Aorta (tissue), 5 donors: ENCODE measurements at regions not wholly inside any gene's neighbourhood (a gene's known extent, or its start where the extent isn't known, plus 50 kb on each side); places are given as distances from the start of the nearest gene placed in this dataset.

Experiments
- ATAC-seq: fragments of 200-7000 bp; cut with Tn5 transposase; one replicate; pipeline ENCODE4 v1.9.1; 2022; ENCODE audit warnings: moderate library complexity; ENCODE audit not compliant: low FRiP score
- DNase-seq, 2 donors: peaks; one replicate each; pipeline ENCODE4 v3.0.0-alpha.2; 2020
- H3K27ac ChIP-seq, 2 donors: one replicate each; pipeline ENCODE4 v1.5.1; 2013; ENCODE audit warnings: low read length in 2 of 2, mild to moderate bottlenecking in 2 of 2, moderate library complexity in 2 of 2, control low read depth in 1 of 2, inconsistent platforms in 1 of 2, low read depth in 1 of 2
- H3K27me3 ChIP-seq, 2 donors: one replicate each; pipeline ENCODE4 v1.6.1; 2013; ENCODE audit warnings: control low read depth in 1 of 2, low read length in 1 of 2, mild to moderate bottlenecking in 1 of 2, moderate library complexity in 1 of 2; ENCODE audit not compliant: insufficient read depth in 2 of 2, control insufficient read depth in 1 of 2
- H3K36me3 ChIP-seq, 2 donors: one replicate each; pipeline ENCODE4 v1.6.1; 2013; ENCODE audit warnings: control low read depth in 1 of 2, low read length in 1 of 2, mild to moderate bottlenecking in 1 of 2; ENCODE audit not compliant: insufficient read depth in 2 of 2, control insufficient read depth in 1 of 2
- H3K4me1 ChIP-seq, 2 donors: one replicate each; pipeline ENCODE4 v1.6.1; 2013; ENCODE audit warnings: low read length in 2 of 2, control low read depth in 1 of 2, mild to moderate bottlenecking in 1 of 2, moderate library complexity in 1 of 2; ENCODE audit not compliant: insufficient read depth in 2 of 2, control insufficient read depth in 1 of 2
- H3K4me3 ChIP-seq, 2 donors: one replicate each; pipeline ENCODE4 v1.5.1; 2013; ENCODE audit warnings: low read length in 2 of 2, control low read depth in 1 of 2, mild to moderate bottlenecking in 1 of 2
- H3K9me3 ChIP-seq: one replicate; pipeline ENCODE4 v1.6.1; 2013; ENCODE audit warnings: mild to moderate bottlenecking, low read length; ENCODE audit not compliant: control insufficient read depth
- WGBS, 2 donors: extraction: QIAGEN DNeasy Blood & Tissue Kit; methylation state at CpG; one replicate each; pipeline ENCODE4 v1.1.7; 2013; 5-methylcytosine and 5-hydroxymethylcytosine counted together
- intact Hi-C, 2 donors: fragments of 100-400 bp; cut with DNase I; formaldehyde crosslinking; loops; one replicate each; pipeline versions ENCODE4 v1.14.2 to v1.15.0; 2022
- donor health status: healthy with polysubstance abuse.
- donor health status: Bipolar disorder and iron deficiency.
- donor health status: DM: no; HTN: no; CAD: no.
- donor health status: DM: no; HTN: no; CAD: no.
- donor health status: DM: yes; HTN: yes; CAD: no.

DNA sequence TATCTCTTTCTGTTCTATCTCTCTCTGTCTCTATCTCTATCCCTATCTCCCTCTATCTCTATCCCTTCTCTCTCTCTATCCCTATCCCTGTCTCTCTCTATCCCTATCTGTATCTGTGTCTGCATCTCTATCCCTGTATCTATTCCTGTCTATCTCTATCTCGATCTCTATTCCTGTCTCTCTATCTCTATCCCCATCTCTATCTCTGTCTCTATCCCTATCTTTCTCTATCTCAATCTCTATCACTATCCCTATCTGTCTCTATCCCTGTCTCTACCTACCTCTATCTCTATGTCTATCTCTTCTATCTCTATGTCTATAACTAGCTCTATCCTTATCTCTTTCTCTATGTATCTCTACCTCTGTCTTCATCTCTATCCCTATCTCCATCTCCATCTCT is 141.4 kb upstream of the KCNJ6 start:
- no peaks in the 10 kb centered on the region for H3K27me3 ChIP-seq
- ATAC-seq = no peak
- no peaks in the 10 kb centered on the region for H3K36me3 ChIP-seq
- intact Hi-C loops = no loop called here
- no peaks in the 10 kb centered on the region for H3K4me1 ChIP-seq
- no peak overlapping the region for H3K4me3 ChIP-seq
- WGBS, 2 donors = 86 to 91% methylated on average over 1 of the region's 1 CpG
- H3K27ac ChIP-seq = no peak overlapping the region
- H3K9me3 ChIP-seq = no peaks in the 10 kb centered on the region
- DNase-seq = no peak

DNA sequence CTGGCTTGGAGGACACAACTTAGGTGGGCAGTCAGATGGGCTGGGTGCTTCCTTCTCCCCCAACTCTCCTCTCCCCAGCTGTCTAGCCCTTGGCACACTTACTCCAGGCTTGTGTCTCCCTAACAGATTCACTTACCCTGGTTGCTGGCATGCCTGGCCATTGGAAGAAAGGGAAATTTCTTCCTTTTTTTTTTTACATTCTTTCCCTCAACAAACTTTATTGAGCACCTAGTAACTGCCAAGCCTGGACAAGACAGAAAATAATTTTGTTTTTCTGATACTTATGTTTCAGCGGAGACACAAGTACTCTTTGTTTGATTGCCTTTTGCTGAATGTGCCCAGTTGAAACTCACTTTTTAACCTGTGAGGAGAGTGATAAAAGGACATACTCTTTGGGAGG is 144.3 kb upstream of the KCNJ6 start:
- DNase-seq (no peak), ATAC-seq (no peak)
- intact Hi-C loops = no loop called here
- Histone ChIP-seq H3K4me1 (no peaks in the 10 kb centered on the region), H3K4me3 (no peak overlapping the region), H3K36me3 (no peaks in the 10 kb centered on the region), H3K27me3 (no peaks in the 10 kb centered on the region), H3K27ac (no peak overlapping the region), H3K9me3 (no peaks in the 10 kb centered on the region)
- WGBS, 2 donors = 91 to 94% methylated on average over 1 of the region's 1 CpG

DNA sequence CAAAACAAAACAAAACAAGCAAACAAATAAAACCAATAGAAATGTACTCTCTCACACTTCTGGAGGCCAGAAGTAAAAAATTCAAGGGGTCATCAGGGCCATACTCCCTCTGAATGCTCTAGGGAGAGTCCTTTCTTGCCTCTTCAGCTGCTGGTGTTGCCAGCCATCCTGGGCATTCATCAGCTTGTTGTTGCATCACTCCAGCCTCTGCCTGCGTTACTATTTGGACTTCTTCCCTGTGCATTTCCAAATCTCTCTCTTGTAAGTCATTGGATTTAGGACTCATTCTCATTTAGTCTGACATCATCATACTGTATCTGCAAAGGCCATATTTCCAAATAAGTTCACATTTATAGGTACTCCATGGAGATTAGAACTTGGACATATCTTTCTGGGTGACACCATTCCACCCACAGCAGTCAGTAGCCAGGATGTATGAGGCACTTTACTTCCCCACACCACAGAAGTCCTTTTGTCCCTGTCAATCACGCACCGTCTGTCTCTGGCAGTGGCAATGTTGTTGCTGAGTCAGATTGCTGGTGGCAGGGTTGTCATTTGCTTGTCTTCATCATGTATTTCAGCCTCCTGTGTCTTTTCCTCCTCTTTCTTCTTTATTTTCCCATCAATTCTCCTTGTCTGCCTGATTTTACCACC is 151.0 kb upstream of the KCNJ6 start:
- Histone ChIP-seq H3K9me3 (peaks cover 4% of the 10 kb centered on the region), H3K27me3 (peaks cover 0 to under 1% of the 10 kb centered on the region in 2 donors), H3K27ac (no peak overlapping the region), H3K4me3 (no peak overlapping the region), H3K4me1 (no peaks in the 10 kb centered on the region), H3K36me3 (no peaks in the 10 kb centered on the region)
- DNase-seq = no peak
- WGBS, 2 donors = 63 to 74% methylated on average over 3 of the region's 3 CpGs
- intact Hi-C loops = no loop called here
- ATAC-seq = no peak

DNA sequence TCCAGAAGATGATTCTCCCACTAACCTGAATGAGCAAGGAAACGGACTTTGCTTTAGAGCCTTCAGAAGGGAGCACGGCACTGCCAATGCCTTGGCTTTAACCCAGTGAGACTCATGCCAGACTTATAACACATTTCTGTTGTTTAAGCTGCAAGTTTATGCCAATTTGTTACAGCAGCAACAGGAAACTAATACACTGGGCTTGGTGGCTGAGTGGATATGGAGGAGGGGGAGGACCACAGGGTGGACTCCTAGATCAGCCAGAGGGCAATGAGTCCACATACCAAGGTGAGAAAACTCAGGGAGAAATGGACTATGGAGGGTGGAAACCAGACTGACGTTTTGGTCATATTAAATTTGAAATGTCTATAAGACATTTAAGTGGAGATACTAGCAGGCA is 156.2 kb upstream of the KCNJ6 start:
- no peak for ATAC-seq
- Histone ChIP-seq H3K27me3 (peaks cover 0 to 2% of the 10 kb centered on the region in 2 donors), H3K36me3 (no peaks in the 10 kb centered on the region), H3K4me1 (no peaks in the 10 kb centered on the region), H3K4me3 (no peak overlapping the region), H3K27ac (no peak overlapping the region), H3K9me3 (peaks cover 7% of the 10 kb centered on the region)
- 46 to 51% methylated on average over 3 of the region's 3 CpGs for WGBS, 2 donors
- intact Hi-C loops = no loop called here
- DNase-seq = no peak

DNA sequence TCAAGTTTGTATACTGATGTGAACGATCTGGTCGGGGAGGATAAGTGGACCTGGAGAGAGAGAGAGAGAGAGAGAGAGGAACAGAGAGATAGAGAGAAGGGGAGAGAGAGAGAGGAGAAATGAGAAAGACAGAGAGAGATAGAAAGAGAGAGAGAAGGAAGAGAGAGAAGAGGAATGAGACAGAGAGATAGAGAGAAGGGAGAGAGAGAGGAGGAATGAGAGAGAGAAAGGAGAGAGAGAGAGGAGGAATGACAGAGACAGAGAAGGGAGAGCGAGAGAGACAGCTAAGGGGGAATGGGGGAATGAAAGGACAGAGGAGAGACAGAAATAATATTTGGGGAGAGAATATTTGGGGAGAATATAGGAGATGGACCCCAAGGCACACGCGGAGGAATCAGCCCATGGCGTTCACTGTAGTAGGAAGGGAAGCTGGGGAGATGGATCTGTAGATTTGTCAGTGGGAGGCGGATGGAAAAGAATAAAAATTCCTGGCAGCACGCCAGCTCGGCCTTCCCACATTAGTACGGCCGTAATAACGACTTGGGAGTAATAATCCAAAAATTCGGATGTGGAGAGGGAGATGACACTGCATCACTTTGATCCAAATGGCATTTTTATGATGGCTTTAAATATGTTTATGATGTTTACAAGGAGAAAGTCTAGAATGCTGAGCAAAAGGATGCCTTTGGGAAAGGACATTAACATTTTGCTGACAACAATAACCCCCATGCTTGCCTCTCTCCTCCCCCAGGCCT is 159.8 kb upstream of the KCNJ6 start:
- Histone ChIP-seq H3K9me3 (peaks cover 6% of the 10 kb centered on the region), H3K27ac (no peak overlapping the region), H3K36me3 (no peaks in the 10 kb centered on the region), H3K4me3 (no peak overlapping the region), H3K4me1 (peaks cover 0 to 2% of the 10 kb centered on the region in 2 donors), H3K27me3 (peaks cover 0 to 2% of the 10 kb centered on the region in 2 donors)
- ATAC-seq (no peak), DNase-seq (no peak)
- intact Hi-C loops = no loop called here
- WGBS, 2 donors = 73 to 74% methylated on average over 13 of the region's 13 CpGs

DNA sequence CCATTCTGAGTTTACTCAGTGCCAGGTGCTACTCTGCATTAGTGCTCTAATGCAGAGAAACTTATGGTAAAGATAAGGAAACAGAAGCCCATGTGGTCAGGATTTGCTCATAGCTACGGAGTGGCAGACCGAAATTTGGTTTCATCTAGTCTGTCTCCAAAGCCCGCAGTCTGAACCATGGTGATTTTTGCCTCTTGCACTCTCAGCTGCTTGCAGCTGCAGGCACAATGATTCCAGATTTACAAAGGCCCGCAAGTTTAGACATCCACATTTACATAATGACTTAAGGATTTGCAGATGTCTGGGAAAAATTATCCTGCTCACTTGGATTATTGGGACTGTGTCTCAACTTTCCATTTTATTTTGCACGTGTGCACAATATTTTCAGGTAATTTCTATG is 161.3 kb upstream of the KCNJ6 start:
- intact Hi-C loops = no loop called here

DNA sequence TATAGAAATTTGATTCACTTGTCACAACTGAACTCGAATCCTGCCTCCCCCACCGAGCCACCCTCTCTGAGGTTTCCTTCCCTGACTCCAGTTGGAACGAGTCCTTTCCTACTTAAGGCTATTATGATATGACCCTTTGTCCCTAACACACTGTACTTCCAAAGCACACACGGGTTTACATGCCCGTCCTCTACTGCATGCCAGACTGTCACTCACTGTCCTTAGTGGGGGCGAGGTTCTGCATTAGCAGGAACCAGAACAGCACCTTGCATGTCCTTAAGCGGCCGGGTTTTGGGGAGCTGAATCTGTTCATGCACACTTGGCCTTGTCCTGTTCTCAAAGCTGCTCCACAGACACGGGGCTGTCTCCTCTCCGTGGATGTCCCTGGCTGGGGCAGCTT is 164.6 kb upstream of the KCNJ6 start:
- no peaks in the 10 kb centered on the region for H3K36me3 ChIP-seq
- H3K27me3 ChIP-seq = no peaks in the 10 kb centered on the region
- no peaks in the 10 kb centered on the region for H3K9me3 ChIP-seq
- no peak overlapping the region for H3K4me3 ChIP-seq
- H3K4me1 ChIP-seq = peaks cover 0 to 2% of the 10 kb centered on the region in 2 donors
- no peak overlapping the region for H3K27ac ChIP-seq
- WGBS, 2 donors = 39 to 85% methylated on average over 10 of the region's 10 CpGs
- DNase-seq (no peak), ATAC-seq (no peak)
- intact Hi-C loops = no loop called here

More for the DNA sequence above, 161.3 kb upstream of the KCNJ6 start:
- no peak overlapping the region for H3K27ac ChIP-seq
- DNase-seq = no peak
- no peak for ATAC-seq
- WGBS, 2 donors = 74 to 76% methylated on average over 5 of the region's 5 CpGs
- peaks cover 0 to 2% of the 10 kb centered on the region in 2 donors for H3K4me1 ChIP-seq
- peaks cover 2% of the 10 kb centered on the region for H3K9me3 ChIP-seq
- H3K4me3 ChIP-seq = no peak overlapping the region
- H3K27me3 ChIP-seq = no peaks in the 10 kb centered on the region
- H3K36me3 ChIP-seq = no peaks in the 10 kb centered on the region

DNA sequence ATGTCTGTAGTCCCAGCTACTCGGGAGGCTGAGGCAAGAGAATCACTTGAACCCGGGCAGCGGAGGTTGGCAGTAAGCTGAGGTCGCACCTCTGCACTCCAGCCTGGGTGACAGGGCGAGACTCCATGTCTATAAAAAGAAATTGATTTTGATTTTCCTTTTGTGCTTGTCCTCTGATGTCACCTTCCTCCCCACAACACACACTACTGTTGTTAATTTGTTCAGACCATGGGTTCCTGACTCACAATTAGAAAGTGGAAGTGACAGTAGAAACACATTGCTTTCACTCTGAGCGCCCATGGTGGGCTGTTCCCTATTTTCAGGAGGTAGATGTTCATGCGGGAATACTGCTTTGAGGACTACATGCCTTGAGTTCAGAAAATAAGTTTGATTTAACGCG is 165.5 kb upstream of the KCNJ6 start:
- no peak for DNase-seq

DNA sequence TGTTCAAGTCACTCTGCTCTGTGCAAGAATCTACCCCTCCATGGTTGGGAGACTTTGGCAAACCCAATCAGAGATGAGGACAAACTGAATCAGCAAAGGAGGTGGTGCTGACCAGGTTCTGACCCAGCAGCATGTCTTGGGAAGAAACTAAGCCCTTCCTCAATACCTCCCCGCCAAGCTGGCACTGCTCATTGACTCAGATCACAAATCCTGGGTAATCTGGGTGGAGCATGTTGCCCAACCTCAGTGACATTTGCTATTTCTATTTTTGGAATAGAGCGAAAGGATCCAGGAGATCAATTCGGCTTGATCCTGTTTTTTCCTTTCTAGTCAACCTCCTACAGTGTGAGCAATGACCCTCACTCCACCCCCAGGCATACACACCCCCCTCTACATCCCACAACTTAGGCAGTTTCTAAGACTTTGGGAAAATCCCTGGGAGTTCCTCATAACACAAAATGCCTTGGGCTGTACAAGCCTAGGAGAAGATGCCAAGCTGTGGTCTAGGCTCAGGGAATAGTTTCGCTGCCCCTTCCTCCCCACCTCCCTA is 166.8 kb upstream of the KCNJ6 start:
- Histone ChIP-seq H3K4me3 (no peak overlapping the region), H3K27me3 (no peaks in the 10 kb centered on the region), H3K9me3 (no peaks in the 10 kb centered on the region), H3K27ac (no peak overlapping the region), H3K4me1 (peaks cover 0 to 2% of the 10 kb centered on the region in 2 donors), H3K36me3 (no peaks in the 10 kb centered on the region)
- WGBS, 2 donors = 88 to 89% methylated on average over 4 of the region's 4 CpGs
- DNase-seq (no peak), ATAC-seq (no peak)
- intact Hi-C loops = no loop called here

More for the DNA sequence above, 165.5 kb upstream of the KCNJ6 start:
- H3K9me3 ChIP-seq = no peaks in the 10 kb centered on the region
- no peak overlapping the region for H3K4me3 ChIP-seq
- H3K4me1 ChIP-seq = peaks cover 0 to 2% of the 10 kb centered on the region in 2 donors
- 96 to 97% methylated on average over 9 of the region's 9 CpGs for WGBS, 2 donors
- H3K36me3 ChIP-seq = no peaks in the 10 kb centered on the region
- intact Hi-C loops = no loop called here
- H3K27ac ChIP-seq = no peak overlapping the region
- no peaks in the 10 kb centered on the region for H3K27me3 ChIP-seq
- no peak for ATAC-seq
